ENCODE measurements at regions not wholly inside any gene's neighbourhood (a gene's known extent, or its start where the extent isn't known, plus 50 kb on each side); places are given as distances from the start of the nearest gene placed in this dataset.

DNA sequence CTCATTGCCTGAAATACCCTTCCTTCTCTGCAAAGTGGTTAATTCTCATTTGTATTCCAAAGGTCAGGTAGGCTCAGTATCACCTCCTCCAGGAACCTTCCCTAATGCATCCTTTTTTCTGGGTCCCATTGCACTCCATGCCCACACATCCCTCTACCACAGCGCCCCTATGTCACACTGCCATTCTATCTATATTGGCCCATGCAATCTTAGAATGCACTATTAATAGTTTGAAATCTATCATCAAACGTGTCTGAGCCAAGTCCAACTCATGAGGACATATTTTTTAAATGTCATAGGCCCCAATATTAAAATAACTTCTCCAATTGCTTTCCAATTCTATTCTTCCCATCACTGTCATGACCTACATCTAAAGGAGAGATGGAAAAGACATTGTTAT, 495.1 kb downstream of the SOX6 start:
- no peak for DNase-seq
- Histone ChIP-seq H3K4me1 (no peaks in the 10 kb centered on the region), H3K4me3 (no peak overlapping the region), H3K36me3 (no peaks in the 10 kb centered on the region), H3K27ac (no peak overlapping the region), H3K9me3 (no peaks in the 10 kb centered on the region), H3K27me3 (no peaks in the 10 kb centered on the region)
- WGBS, 2 donors (ENCODE audit: low coverage in 1 of 2): 82% methylated on average over 2 of the region's 2 CpGs
- TF ChIP-seq POLR2A (IDR thresholded peaks at IDR 0.05): no peak
- no peak for TF ChIP-seq POLR2AphosphoS5 (IDR thresholded peaks at IDR 0.05)
- TF ChIP-seq, protein P1, sequence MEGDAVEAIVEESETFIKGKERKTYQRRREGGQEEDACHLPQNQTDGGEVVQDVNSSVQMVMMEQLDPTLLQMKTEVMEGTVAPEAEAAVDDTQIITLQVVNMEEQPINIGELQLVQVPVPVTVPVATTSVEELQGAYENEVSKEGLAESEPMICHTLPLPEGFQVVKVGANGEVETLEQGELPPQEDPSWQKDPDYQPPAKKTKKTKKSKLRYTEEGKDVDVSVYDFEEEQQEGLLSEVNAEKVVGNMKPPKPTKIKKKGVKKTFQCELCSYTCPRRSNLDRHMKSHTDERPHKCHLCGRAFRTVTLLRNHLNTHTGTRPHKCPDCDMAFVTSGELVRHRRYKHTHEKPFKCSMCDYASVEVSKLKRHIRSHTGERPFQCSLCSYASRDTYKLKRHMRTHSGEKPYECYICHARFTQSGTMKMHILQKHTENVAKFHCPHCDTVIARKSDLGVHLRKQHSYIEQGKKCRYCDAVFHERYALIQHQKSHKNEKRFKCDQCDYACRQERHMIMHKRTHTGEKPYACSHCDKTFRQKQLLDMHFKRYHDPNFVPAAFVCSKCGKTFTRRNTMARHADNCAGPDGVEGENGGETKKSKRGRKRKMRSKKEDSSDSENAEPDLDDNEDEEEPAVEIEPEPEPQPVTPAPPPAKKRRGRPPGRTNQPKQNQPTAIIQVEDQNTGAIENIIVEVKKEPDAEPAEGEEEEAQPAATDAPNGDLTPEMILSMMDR (IDR thresholded peaks at IDR 0.05): no peak
- no peak for TF ChIP-seq EP300 (IDR thresholded peaks at IDR 0.05; ENCODE audit: low read depth)
- in situ Hi-C loops (cut with MboI; ENCODE audit: low pct_ligation_motif_present in 1 of 4, low pct_unique_long_range_greater_than_20kb in 1 of 4, low sequenced_read_pairs in 3 of 4) (loop anchor here in 1 of 4 donors (25.0 kb wide), 1 partner anchor 751 kb away; no protein-coding TSS in a partner anchor), intact Hi-C loops (cut with DNase I; ENCODE audit: low total_unique reads) (no loop called here)

GRCh38 chr11:15863411-15863810, 492.9 kb downstream of the SOX6 start:
- Histone ChIP-seq H3K4me3 (no peak overlapping the region), H3K9me3 (no peaks in the 10 kb centered on the region), H3K27me3 (no peaks in the 10 kb centered on the region), H3K36me3 (no peaks in the 10 kb centered on the region), H3K27ac (no peak overlapping the region), H3K4me1 (no peaks in the 10 kb centered on the region)
- in situ Hi-C loops (cut with MboI; ENCODE audit: low pct_ligation_motif_present in 1 of 4, low pct_unique_long_range_greater_than_20kb in 1 of 4, low sequenced_read_pairs in 3 of 4): loop anchor here in 1 of 4 donors (25.0 kb wide), 1 partner anchor 749 kb away; no protein-coding TSS in a partner anchor
- 73% methylated on average over 2 of the region's 2 CpGs for WGBS, 2 donors (ENCODE audit: low coverage in 1 of 2)
- intact Hi-C loops (cut with DNase I; ENCODE audit: low total_unique reads): no loop called here
- TF ChIP-seq POLR2AphosphoS5 (IDR thresholded peaks at IDR 0.05) (no peak), POLR2A (IDR thresholded peaks at IDR 0.05) (no peak), EP300 (IDR thresholded peaks at IDR 0.05; ENCODE audit: low read depth) (no peak)
- TF ChIP-seq, protein P1 (IDR thresholded peaks at IDR 0.05): no peak
- DNase-seq: no peak

DNA sequence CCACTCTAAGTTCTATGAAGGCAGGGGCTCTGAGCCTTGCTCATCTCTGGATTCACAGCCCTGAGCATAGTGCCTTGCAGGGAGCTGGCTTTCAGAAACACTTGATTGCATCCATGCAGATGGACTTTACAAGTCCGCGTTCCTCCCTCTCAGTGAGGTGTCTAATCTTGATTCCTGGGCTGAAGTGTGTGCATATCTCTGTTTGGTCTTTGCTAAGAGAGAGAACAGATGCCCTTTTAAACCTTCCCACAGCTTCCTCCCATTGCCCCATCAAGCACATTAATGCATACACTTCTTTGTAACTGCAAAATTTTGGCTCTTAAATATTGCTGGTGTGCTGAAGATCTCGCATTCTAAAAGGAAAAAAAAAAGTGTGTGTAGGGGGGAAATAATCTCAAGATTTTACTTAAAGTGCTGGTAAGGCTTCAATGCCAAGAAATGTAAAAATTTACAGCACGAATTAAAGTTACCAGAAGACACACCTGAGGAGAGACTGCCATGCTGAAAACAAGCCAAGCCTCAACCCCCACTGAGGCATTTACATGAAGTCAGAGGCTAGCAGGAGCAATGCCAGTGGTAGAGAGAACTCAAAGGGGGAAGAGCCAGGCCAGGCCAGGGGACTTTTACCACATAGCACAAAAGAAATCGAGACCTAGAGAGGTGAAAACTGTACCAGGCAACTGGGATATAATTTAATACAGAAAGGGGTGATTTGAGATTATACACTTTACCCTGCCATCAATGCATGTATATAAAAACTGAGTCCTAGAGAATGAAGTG, 492.1 kb downstream of the SOX6 start:
- TF ChIP-seq, protein P1 (IDR thresholded peaks at IDR 0.05): no peak
- TF ChIP-seq POLR2A (IDR thresholded peaks at IDR 0.05): no peak
- TF ChIP-seq POLR2AphosphoS5 (IDR thresholded peaks at IDR 0.05): no peak
- no peak for TF ChIP-seq EP300 (IDR thresholded peaks at IDR 0.05; ENCODE audit: low read depth)
- DNase-seq: no peak
- Histone ChIP-seq H3K27ac (no peak overlapping the region), H3K4me3 (no peak overlapping the region), H3K9me3 (no peaks in the 10 kb centered on the region), H3K27me3 (no peaks in the 10 kb centered on the region), H3K36me3 (no peaks in the 10 kb centered on the region), H3K4me1 (no peaks in the 10 kb centered on the region)
- in situ Hi-C loops (cut with MboI; ENCODE audit: low pct_ligation_motif_present in 1 of 4, low pct_unique_long_range_greater_than_20kb in 1 of 4, low sequenced_read_pairs in 3 of 4): loop anchor here in 1 of 4 donors (25.0 kb wide), 1 partner anchor 748 kb away; no protein-coding TSS in a partner anchor
- intact Hi-C loops (cut with DNase I; ENCODE audit: low total_unique reads): no loop called here
- 82 to 88% methylated on average over 5 of the region's 5 CpGs for WGBS, 2 donors (ENCODE audit: low coverage in 1 of 2)

GRCh38 chr11:15865212-15865987, 490.9 kb downstream of the SOX6 start:
- 91 to 92% methylated on average over 4 to 8 of the region's 8 CpGs for WGBS, 2 donors (ENCODE audit: low coverage in 1 of 2)
- in situ Hi-C loops (cut with MboI; ENCODE audit: low pct_ligation_motif_present in 1 of 4, low pct_unique_long_range_greater_than_20kb in 1 of 4, low sequenced_read_pairs in 3 of 4) (loop anchor here in 1 of 4 donors (25.0 kb wide), 1 partner anchor 747 kb away; no protein-coding TSS in a partner anchor), intact Hi-C loops (cut with DNase I; ENCODE audit: low total_unique reads) (no loop called here)
- no peaks in the 10 kb centered on the region for H3K4me1 ChIP-seq
- H3K27me3 ChIP-seq: no peaks in the 10 kb centered on the region
- no peaks in the 10 kb centered on the region for H3K9me3 ChIP-seq
- TF ChIP-seq EP300 (IDR thresholded peaks at IDR 0.05; ENCODE audit: low read depth) (no peak), POLR2AphosphoS5 (IDR thresholded peaks at IDR 0.05) (no peak), POLR2A (IDR thresholded peaks at IDR 0.05) (no peak)
- TF ChIP-seq, protein P1 (IDR thresholded peaks at IDR 0.05): no peak
- no peak for DNase-seq
- no peaks in the 10 kb centered on the region for H3K36me3 ChIP-seq
- H3K27ac ChIP-seq: no peak overlapping the region
- no peak overlapping the region for H3K4me3 ChIP-seq
